Breast epithelium (tissue), 4 donors: ENCODE measurements at regions not wholly inside any gene's neighbourhood (a gene's known extent, or its start where the extent isn't known, plus 50 kb on each side); places are given as distances from the start of the nearest gene placed in this dataset.
A peak's percentile ranks its signal among the peaks of the same experiment; 100 is the strongest.

ENCODE experiments used
- DNase-seq, 2 donors: peaks; one replicate each; pipeline ENCODE4 v3.0.0-alpha.2; 2019; ENCODE audit warnings: low spot score in 2 of 2
- H3K27ac ChIP-seq, 2 donors: fragments of 200-600 bp; sonication (generic) in 1 of 2; one replicate each; pipeline ENCODE4 v1.5.1; 2016 to 2019; ENCODE audit warnings: mild to moderate bottlenecking in 1 of 2
- H3K27me3 ChIP-seq, 2 donors: fragments of 200-600 bp; sonication (generic) in 1 of 2; one replicate each; pipeline versions ENCODE4 v1.5.1 to v1.6.0; 2017 to 2019; ENCODE audit warnings: control low read depth in 1 of 2, mild to moderate bottlenecking in 1 of 2
- H3K36me3 ChIP-seq: fragments of 200-600 bp; one replicate; pipeline ENCODE4 v1.5.1; 2019
- H3K4me1 ChIP-seq, 2 donors: fragments of 200-600 bp; sonication (generic); one replicate each; pipeline ENCODE4 v1.5.1; 2016 to 2019; ENCODE audit warnings: control low read depth in 1 of 2
- H3K4me3 ChIP-seq, 3 donors: fragments of 200-600 bp; sonication (generic); 1 replicate in 2 of 3; 2 replicates in 1 of 3; pipeline ENCODE4 v1.5.1; 2016 to 2019; ENCODE audit warnings: mild to moderate bottlenecking in 3 of 3, moderate library complexity in 2 of 3
- H3K9me3 ChIP-seq, 2 donors: fragments of 200-600 bp; sonication (generic) in 1 of 2; one replicate each; pipeline ENCODE4 v1.5.1; 2016 to 2019; ENCODE audit warnings: control low read depth in 1 of 2
- CTCF ChIP-seq, 3 donors: fragments of 450-650 bp; IDR thresholded peaks; one replicate each; pipeline ENCODE4 v1.5.1; 2016 to 2017; ENCODE audit warnings: antibody characterized with exemption in 3 of 3, mild to moderate bottlenecking in 3 of 3, moderate library complexity in 3 of 3
- POLR2A ChIP-seq: fragments of 450-650 bp; IDR thresholded peaks from one replicate; pipeline ENCODE4 v1.6.1; 2016; ENCODE audit warnings: antibody characterized with exemption, mild to moderate bottlenecking, moderate library complexity
- POLR2AphosphoS5 ChIP-seq, 3 donors: sonication (generic); formaldehyde crosslinking; IDR thresholded peaks; one replicate each; pipeline ENCODE4 v1.6.1; 2017; ENCODE audit warnings: antibody characterized with exemption in 3 of 3
- intact Hi-C: fragments of 100-400 bp; cut with DNase I; formaldehyde crosslinking; loops from one replicate; pipeline ENCODE4 v1.15.1; 2023; ENCODE audit warnings: low total_unique reads

- H3K4me1 ChIP-seq, result no peaks in the 10 kb centered on the region
- no peaks in the 10 kb centered on the region for H3K27me3 ChIP-seq
- TF ChIP-seq POLR2A (no peak), CTCF (IDR thresholded peaks at IDR 0.05) (no peak), POLR2AphosphoS5 (IDR thresholded peaks at IDR 0.05) (no peak)
- H3K36me3 ChIP-seq, result no peaks in the 10 kb centered on the region
- no peak overlapping the region for H3K4me3 ChIP-seq
- H3K9me3 ChIP-seq, result no peaks in the 10 kb centered on the region
- no peak for DNase-seq
- intact Hi-C loops, result no loop called here
- H3K27ac ChIP-seq, result no peak overlapping the region
Observed at GRCh38 chr14:42222924-42223471, 616.3 kb downstream of the LRFN5 start.

GRCh38 chr14:42214981-42215491 lies 608.4 kb downstream of the LRFN5 start:
- no peak for DNase-seq
- Histone ChIP-seq H3K4me1 (no peaks in the 10 kb centered on the region), H3K36me3 (no peaks in the 10 kb centered on the region), H3K9me3 (no peaks in the 10 kb centered on the region), H3K4me3 (no peak overlapping the region), H3K27ac (no peak overlapping the region), H3K27me3 (no peaks in the 10 kb centered on the region)
- intact Hi-C loops, result no loop called here
- TF ChIP-seq POLR2AphosphoS5 (IDR thresholded peaks at IDR 0.05) (no peak), CTCF (IDR thresholded peaks at IDR 0.05) (no peak), POLR2A (no peak)

- TF ChIP-seq POLR2A (no peak), CTCF (IDR thresholded peaks at IDR 0.05) (no peak), POLR2AphosphoS5 (IDR thresholded peaks at IDR 0.05) (no peak)
- H3K27me3 ChIP-seq, result no peaks in the 10 kb centered on the region
- no peak for DNase-seq
- no peak overlapping the region for H3K4me3 ChIP-seq
- no peaks in the 10 kb centered on the region for H3K4me1 ChIP-seq
- no peaks in the 10 kb centered on the region for H3K36me3 ChIP-seq
- intact Hi-C loops, result no loop called here
- no peak overlapping the region for H3K27ac ChIP-seq
- no peaks in the 10 kb centered on the region for H3K9me3 ChIP-seq
Observed at GRCh38 chr14:42200957-42201356, 594.3 kb downstream of the LRFN5 start.

DNA sequence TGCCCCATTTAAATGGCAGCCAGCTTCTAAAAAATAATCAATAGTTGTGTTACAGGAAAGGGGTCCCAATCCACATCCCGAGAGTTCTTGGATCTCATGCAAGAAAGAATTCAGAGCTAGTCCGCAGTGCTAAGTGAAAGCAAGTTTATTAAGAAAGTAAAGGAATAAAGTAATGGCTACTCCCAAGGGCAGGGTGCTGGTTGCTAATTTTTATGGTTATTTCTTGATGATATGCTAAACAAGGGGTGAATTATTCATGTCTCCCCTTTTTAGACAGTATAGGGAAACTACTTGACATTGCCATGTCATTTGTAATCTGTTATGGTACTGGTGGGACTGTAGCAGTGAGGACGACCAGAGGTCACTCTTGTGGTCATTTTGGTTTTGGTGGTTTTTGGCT lies 591.3 kb downstream of the LRFN5 start:
- TF ChIP-seq CTCF (IDR thresholded peaks at IDR 0.05), result no peak
- no peak for TF ChIP-seq POLR2A
- no peak for TF ChIP-seq POLR2AphosphoS5 (IDR thresholded peaks at IDR 0.05)
- intact Hi-C loops, result no loop called here
- DNase-seq, result no peak

GRCh38 chr14:42192738-42193653 lies 586.3 kb downstream of the LRFN5 start:
- Histone ChIP-seq H3K9me3 (no peaks in the 10 kb centered on the region), H3K27ac (peak overlapping the region in 1 of 2 donors; percentile 8), H3K4me3 (no peak overlapping the region), H3K4me1 (no peaks in the 10 kb centered on the region), H3K36me3 (no peaks in the 10 kb centered on the region), H3K27me3 (no peaks in the 10 kb centered on the region)
- no peak for DNase-seq
- intact Hi-C loops, result no loop called here
- no peak for TF ChIP-seq POLR2A
- no peak for TF ChIP-seq CTCF (IDR thresholded peaks at IDR 0.05)
- no peak for TF ChIP-seq POLR2AphosphoS5 (IDR thresholded peaks at IDR 0.05)

More for the DNA sequence above, 591.3 kb downstream of the LRFN5 start:
- Histone ChIP-seq H3K4me3 (no peak overlapping the region), H3K9me3 (no peaks in the 10 kb centered on the region), H3K36me3 (no peaks in the 10 kb centered on the region), H3K27me3 (no peaks in the 10 kb centered on the region), H3K27ac (no peak overlapping the region), H3K4me1 (no peaks in the 10 kb centered on the region)
